Prostate gland (tissue), 2 donors: ENCODE measurements at regions not wholly inside any gene's neighbourhood (a gene's known extent, or its start where the extent isn't known, plus 50 kb on each side); places are given as distances from the start of the nearest gene placed in this dataset.

ENCODE experiments used
- POLR2A ChIP-seq: fragments of 450-650 bp; IDR thresholded peaks from one replicate; pipeline ENCODE4 v1.6.1; 2016; ENCODE audit warnings: antibody characterized with exemption, mild to moderate bottlenecking
- POLR2AphosphoS5 ChIP-seq: sonication (generic); formaldehyde crosslinking; IDR thresholded peaks from one replicate; pipeline ENCODE4 v1.6.1; 2017; ENCODE audit warnings: antibody characterized with exemption
- TF ChIP-seq, protein P1 (sequence below), 4 experiments: fragments of 200-600 bp in 2 of 4; fragments of 450-650 bp in 2 of 4; sonication (generic) in 2 of 4; IDR thresholded peaks; 1 replicate in 3 of 4; 2 replicates in 1 of 4; pipeline ENCODE4 v1.5.1; 2016 to 2019; ENCODE audit warnings: antibody characterized with exemption in 4 of 4, mild to moderate bottlenecking in 2 of 4, moderate library complexity in 2 of 4

DNA sequence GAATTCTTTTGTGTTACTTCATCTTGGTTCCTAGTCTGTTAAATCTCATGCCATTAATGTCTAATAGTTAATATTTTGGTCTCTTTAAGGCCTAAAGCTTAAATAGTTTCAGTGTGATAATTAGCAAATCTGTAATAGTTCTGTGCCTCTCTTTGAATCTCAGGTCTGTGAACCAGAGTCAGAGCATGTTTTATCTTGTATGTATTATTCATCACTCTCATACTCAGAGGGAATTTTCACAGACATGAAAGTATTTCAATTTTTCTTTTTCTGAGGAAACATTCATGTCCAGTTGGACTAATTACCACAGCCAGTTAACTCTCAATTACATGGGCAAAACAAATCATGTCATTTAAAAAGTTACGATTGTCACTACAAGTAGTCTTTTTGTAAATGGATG lies 931.9 kb upstream of the SLC39A10 start:
- TF ChIP-seq, protein P1, sequence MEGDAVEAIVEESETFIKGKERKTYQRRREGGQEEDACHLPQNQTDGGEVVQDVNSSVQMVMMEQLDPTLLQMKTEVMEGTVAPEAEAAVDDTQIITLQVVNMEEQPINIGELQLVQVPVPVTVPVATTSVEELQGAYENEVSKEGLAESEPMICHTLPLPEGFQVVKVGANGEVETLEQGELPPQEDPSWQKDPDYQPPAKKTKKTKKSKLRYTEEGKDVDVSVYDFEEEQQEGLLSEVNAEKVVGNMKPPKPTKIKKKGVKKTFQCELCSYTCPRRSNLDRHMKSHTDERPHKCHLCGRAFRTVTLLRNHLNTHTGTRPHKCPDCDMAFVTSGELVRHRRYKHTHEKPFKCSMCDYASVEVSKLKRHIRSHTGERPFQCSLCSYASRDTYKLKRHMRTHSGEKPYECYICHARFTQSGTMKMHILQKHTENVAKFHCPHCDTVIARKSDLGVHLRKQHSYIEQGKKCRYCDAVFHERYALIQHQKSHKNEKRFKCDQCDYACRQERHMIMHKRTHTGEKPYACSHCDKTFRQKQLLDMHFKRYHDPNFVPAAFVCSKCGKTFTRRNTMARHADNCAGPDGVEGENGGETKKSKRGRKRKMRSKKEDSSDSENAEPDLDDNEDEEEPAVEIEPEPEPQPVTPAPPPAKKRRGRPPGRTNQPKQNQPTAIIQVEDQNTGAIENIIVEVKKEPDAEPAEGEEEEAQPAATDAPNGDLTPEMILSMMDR (IDR thresholded peaks at IDR 0.05) = no peak
- TF ChIP-seq POLR2AphosphoS5 (no peak), POLR2A (no peak)
